HG02759 (cell line): ENCODE measurements at regions not wholly inside any gene's neighbourhood (a gene's known extent, or its start where the extent isn't known, plus 50 kb on each side); places are given as distances from the start of the nearest gene placed in this dataset.
"Not testable (repeated sequence)": the region's sequence is repeated elsewhere in the genome, so short reads cannot be mapped to it uniquely, and the experiment has no call there.

Experiments used
- ATAC-seq: cut with Tn5 transposase; IDR thresholded peaks from one replicate; pipeline ENCODE4 v1.9.1; 2021; ENCODE audit warnings: mild to moderate bottlenecking, moderate library complexity; ENCODE audit not compliant: unreplicated experiment

GRCh38 chr9:67142392-67143107 lies 150.2 kb upstream of the SPATA31A3 start:
- ATAC-seq = not testable (repeated sequence)

- ATAC-seq = not testable (repeated sequence)
Measured at GRCh38 chr9:67136376-67136775, 144.0 kb upstream of the SPATA31A3 start.

- not testable (repeated sequence) for ATAC-seq
Measured at GRCh38 chr9:67133124-67133523, 140.8 kb upstream of the SPATA31A3 start.

- ATAC-seq = not testable (repeated sequence)
Measured at GRCh38 chr9:67116761-67117160, 124.4 kb upstream of the SPATA31A3 start.

- not testable (repeated sequence) for ATAC-seq
Measured at GRCh38 chr9:67112148-67112547, 119.8 kb upstream of the SPATA31A3 start.

- ATAC-seq = not testable (repeated sequence)
Measured at GRCh38 chr9:67111733-67112132, 119.4 kb upstream of the SPATA31A3 start.

GRCh38 chr9:67109859-67110258 lies 117.5 kb upstream of the SPATA31A3 start:
- not testable (repeated sequence) for ATAC-seq

- ATAC-seq = not testable (repeated sequence)
Measured at GRCh38 chr9:67106659-67107058, 114.3 kb upstream of the SPATA31A3 start.

- not testable (repeated sequence) for ATAC-seq
Measured at GRCh38 chr9:67102506-67103276, 110.3 kb upstream of the SPATA31A3 start.

GRCh38 chr9:67091104-67091503 lies 98.8 kb upstream of the SPATA31A3 start:
- not testable (repeated sequence) for ATAC-seq

- ATAC-seq = not testable (repeated sequence)
Measured at GRCh38 chr9:67086862-67087261, 94.5 kb upstream of the SPATA31A3 start.

GRCh38 chr9:67066140-67066539 lies 73.8 kb upstream of the SPATA31A3 start:
- ATAC-seq = not testable (repeated sequence)

GRCh38 chr9:67058898-67059715 lies 66.8 kb upstream of the SPATA31A3 start:
- ATAC-seq = not testable (repeated sequence)
